HCT116 (cell line): ENCODE measurements at regions not wholly inside any gene's neighbourhood (a gene's known extent, or its start where the extent isn't known, plus 50 kb on each side); places are given as distances from the start of the nearest gene placed in this dataset.

Experiments used
- ATAC-seq: fragments of 200-7000 bp; cut with Tn5 transposase; 2 replicates; pipeline ENCODE4 v1.9.1; 2020; ENCODE audit warnings: mild to moderate bottlenecking, moderate library complexity
- BruUV-seq: library from RNA; stranded (reverse); fragments of 400-500 nt; replicated peaks from 2 replicates; lab custom pipeline; 2021; lab: Mats Ljungman, UMichigan
- CTCF ChIA-PET: fragments of 300-600 bp; sonication (Branson Sonifier 250); formaldehyde crosslinking; loops from one replicate; lab custom pipeline; 2021; ENCODE audit warnings: antibody characterized with exemption; lab: Charles Lee
- POLR2A ChIA-PET: fragments of 300-600, 350-600 bp; sonication (Branson Sonifier 250); formaldehyde crosslinking; loops from one replicate; lab custom pipeline; 2021; ENCODE audit warnings: antibody characterized with exemption; lab: Charles Lee
- RAD21 ChIA-PET, 2 experiments: fragments of 300-600 bp; sonication (Branson Sonifier 250); formaldehyde crosslinking; loops; one replicate each; lab custom pipeline; 2023; ENCODE audit warnings: low total read pairs in 2 of 2; ENCODE audit not compliant: uncharacterized antibody in 2 of 2, unreplicated experiment in 2 of 2, low non-redundant PET in 1 of 2; lab: Charles Lee
- DNase-seq: peaks from one replicate; pipeline ENCODE4 v3.0.0-alpha.2; 2010; ENCODE audit warnings: low read depth, low spot score
- H2AFZ ChIP-seq: fragments of 200-600 bp; shearing (Covaris generic), sonication (generic); 2 replicates; pipeline ENCODE4 v1.6.1; 2017; ENCODE audit warnings: low read depth, mixed run types, mixed read lengths, antibody characterized with exemption, low read length; ENCODE audit not compliant: poor library complexity, severe bottlenecking
- H3K27ac ChIP-seq: 2 replicates; pipeline ENCODE4 v1.5.1; 2012; ENCODE audit warnings: low read depth, low read length
- H3K27me3 ChIP-seq: fragments of 200-600 bp; sonication (generic); 2 replicates; pipeline ENCODE4 v1.6.1; 2016; ENCODE audit warnings: mixed run types, low read length, mixed read lengths; ENCODE audit not compliant: insufficient read depth
- H3K36me3 ChIP-seq, 2 experiments: fragments of 200-500 bp in 1 of 2; fragments of 200-600 bp in 1 of 2; sonication (Bioruptor generic) in 1 of 2; sonication (generic) in 1 of 2; 2 replicates each; pipeline versions ENCODE4 v1.5.1 to v1.6.1; 2014 to 2016; ENCODE audit warnings: low read length in 2 of 2, inconsistent platforms in 1 of 2, mixed read lengths in 1 of 2, mixed run types in 1 of 2; ENCODE audit not compliant: insufficient read depth in 2 of 2, control insufficient read depth in 1 of 2
- H3K4me1 ChIP-seq, 2 experiments: fragments of 200-600 bp in 1 of 2; sonication (generic) in 1 of 2; 2 replicates each; pipeline versions ENCODE4 v1.5.1 to v1.6.1; 2012 to 2017; ENCODE audit warnings: low read length in 2 of 2, inconsistent platforms in 1 of 2, mild to moderate bottlenecking in 1 of 2, mixed read lengths in 1 of 2, mixed run types in 1 of 2, moderate library complexity in 1 of 2; ENCODE audit not compliant: insufficient read depth in 2 of 2, control insufficient read depth in 1 of 2
- H3K4me2 ChIP-seq: fragments of 200-600 bp; sonication (generic); 2 replicates; pipeline ENCODE4 v1.6.1; 2017; ENCODE audit warnings: mixed run types, low read length, mixed read lengths
- H3K4me3 ChIP-seq, 2 experiments: fragments of 200-600 bp in 1 of 2; sonication (generic) in 1 of 2; replicated peaks in 1 of 2; 2 replicates each; pipeline ENCODE4 v1.5.1; 2011 to 2016; ENCODE audit warnings: low read length in 2 of 2, control low read depth in 1 of 2, low read depth in 1 of 2, mild to moderate bottlenecking in 1 of 2, mixed read lengths in 1 of 2, mixed run types in 1 of 2
- H3K79me2 ChIP-seq: fragments of 200-600 bp; sonication (generic); 2 replicates; pipeline ENCODE4 v1.6.1; 2017; ENCODE audit warnings: mild to moderate bottlenecking, mixed run types, low read length, moderate library complexity, mixed read lengths; ENCODE audit not compliant: insufficient read depth
- H3K9ac ChIP-seq: fragments of 200-600 bp; sonication (generic); 2 replicates; pipeline ENCODE4 v1.6.1; 2016; ENCODE audit warnings: low read length, mixed read lengths
- H3K9me2 ChIP-seq: fragments of 200-600 bp; sonication (generic), shearing (Covaris generic); 2 replicates; pipeline ENCODE4 v1.6.1; 2017; ENCODE audit warnings: mixed run types, mild to moderate bottlenecking, moderate library complexity; ENCODE audit not compliant: insufficient read depth
- H3K9me3 ChIP-seq, 2 experiments: fragments of 200-500 bp in 1 of 2; fragments of 200-600 bp in 1 of 2; sonication (Bioruptor generic) in 1 of 2; sonication (generic) in 1 of 2; 2 replicates each; pipeline ENCODE4 v1.6.1; 2014 to 2017; ENCODE audit warnings: low read length in 2 of 2, mixed read lengths in 2 of 2, inconsistent platforms in 1 of 2, low read depth in 1 of 2, mild to moderate bottlenecking in 1 of 2, mixed run types in 1 of 2, moderate library complexity in 1 of 2; ENCODE audit not compliant: control insufficient read depth in 1 of 2, insufficient read depth in 1 of 2
- H4K20me1 ChIP-seq: fragments of 200-600 bp; sonication (generic), shearing (Covaris generic); 2 replicates; pipeline ENCODE4 v1.6.1; 2017; ENCODE audit warnings: mixed run types, mild to moderate bottlenecking, moderate library complexity; ENCODE audit not compliant: insufficient read depth
- CBX3 ChIP-seq: IDR thresholded peaks from 2 replicates; pipeline ENCODE4 v1.6.1; 2012; ENCODE audit warnings: low read depth
- EGR1 ChIP-seq: IDR thresholded peaks from 2 replicates; pipeline ENCODE4 v1.6.1; 2012; ENCODE audit warnings: low read depth
- FOSL1 ChIP-seq: IDR thresholded peaks from 2 replicates; pipeline ENCODE4 v1.6.1; 2012; ENCODE audit warnings: low read depth
- SIN3A ChIP-seq: IDR thresholded peaks from 2 replicates; pipeline ENCODE4 v1.6.1; 2012; ENCODE audit warnings: low read depth
- SP1 ChIP-seq: IDR thresholded peaks from 2 replicates; pipeline ENCODE4 v1.6.1; 2012; ENCODE audit warnings: low read depth
- ZFX ChIP-seq: fragments of 450-650 bp; IDR thresholded peaks from 2 replicates; pipeline ENCODE4 v1.6.1; 2017
- ZNF274 ChIP-seq: fragments of 200-500 bp; sonication (Bioruptor generic); IDR thresholded peaks from 2 replicates; pipeline ENCODE4 v1.6.1; 2014; ENCODE audit warnings: mild to moderate bottlenecking, low read depth, low read length, inconsistent platforms
- intact Hi-C: fragments of 100-400 bp; cut with micrococcal nuclease; formaldehyde crosslinking; loops from 2 replicates; pipeline ENCODE4 v1.10.0; 2022
- TF ChIP-seq, protein P1 (sequence below): IDR thresholded peaks from 2 replicates; pipeline ENCODE4 v1.6.1; 2012
- TF ChIP-seq, protein P2 (sequence below): IDR thresholded peaks from 2 replicates; pipeline ENCODE4 v1.6.1; 2012; ENCODE audit warnings: low read depth

DNA sequence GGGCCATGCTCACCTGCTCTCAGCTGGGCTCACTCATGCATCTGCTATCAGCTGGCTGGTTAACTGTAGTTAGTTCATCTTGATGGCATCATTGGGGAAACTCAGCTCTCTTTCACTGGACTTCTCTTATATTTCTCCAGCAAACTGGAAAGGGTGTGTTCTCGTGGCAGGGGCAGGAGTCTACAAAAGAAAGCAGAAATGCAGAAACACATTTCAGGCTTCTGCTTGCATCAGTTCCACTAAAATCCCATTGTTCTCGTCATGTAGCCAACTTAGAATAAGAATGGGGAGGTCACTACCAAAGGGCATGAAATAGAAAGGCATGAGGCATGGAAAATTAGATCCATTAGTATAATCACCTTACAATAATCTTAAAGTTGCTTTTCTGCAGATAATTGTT lies 207.3 kb downstream of the NRIP1 start (continued):
- TF ChIP-seq, protein P1, sequence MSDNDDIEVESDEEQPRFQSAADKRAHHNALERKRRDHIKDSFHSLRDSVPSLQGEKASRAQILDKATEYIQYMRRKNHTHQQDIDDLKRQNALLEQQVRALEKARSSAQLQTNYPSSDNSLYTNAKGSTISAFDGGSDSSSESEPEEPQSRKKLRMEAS = no peak
- TF ChIP-seq ZFX = no peak

DNA sequence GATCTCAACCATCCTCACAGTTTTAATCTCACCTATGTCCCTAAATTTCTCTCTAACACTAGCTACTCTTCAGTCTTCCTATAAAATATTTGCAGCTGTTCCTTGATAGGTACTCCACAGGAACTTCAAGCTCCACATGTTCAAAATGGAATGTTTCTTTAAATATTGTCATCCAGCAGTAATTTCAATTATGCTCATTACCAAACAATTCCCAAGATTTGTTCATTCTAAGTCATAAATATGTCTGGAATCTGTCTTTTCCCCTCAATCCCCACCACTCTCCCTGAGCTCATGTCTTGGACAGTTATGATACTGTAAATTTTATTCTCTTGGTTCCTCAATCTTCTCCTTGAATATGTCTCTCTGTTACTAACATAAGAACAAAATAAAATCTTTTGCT lies 214.4 kb downstream of the NRIP1 start:
- H3K36me3 ChIP-seq = no peaks in the 10 kb centered on the region
- intact Hi-C loops = no loop called here
- H3K9me2 ChIP-seq = no peaks in the 10 kb centered on the region
- no peak overlapping the region for H3K9ac ChIP-seq
- no peaks in the 10 kb centered on the region for H3K27me3 ChIP-seq
- ChIA-PET CTCF (no interaction called here), RAD21 (no interaction called here), POLR2A (no interaction called here)
- peaks cover 0 to 13% of the 10 kb centered on the region in 2 experiments; a peak in 3 of 4 replicates for H3K9me3 ChIP-seq
- H3K4me2 ChIP-seq = no peak overlapping the region
- ATAC-seq (no peak), DNase-seq (no peak)
- H3K4me1 ChIP-seq = no peaks in the 10 kb centered on the region
- no peaks in the 10 kb centered on the region for H4K20me1 ChIP-seq
- no peak overlapping the region for H3K4me3 ChIP-seq
- no TSS peak for BruUV-seq
- H3K27ac ChIP-seq = no peak overlapping the region
- H2AFZ ChIP-seq = no peak overlapping the region
- no peaks in the 10 kb centered on the region for H3K79me2 ChIP-seq
- TF ChIP-seq EGR1 = no peak
- TF ChIP-seq SP1 = no peak
- TF ChIP-seq CBX3 = no peak
- TF ChIP-seq SIN3A = no peak
- TF ChIP-seq FOSL1 = no peak
- TF ChIP-seq ZFX = no peak
- TF ChIP-seq ZNF274 = no peak
- TF ChIP-seq, protein P2, sequence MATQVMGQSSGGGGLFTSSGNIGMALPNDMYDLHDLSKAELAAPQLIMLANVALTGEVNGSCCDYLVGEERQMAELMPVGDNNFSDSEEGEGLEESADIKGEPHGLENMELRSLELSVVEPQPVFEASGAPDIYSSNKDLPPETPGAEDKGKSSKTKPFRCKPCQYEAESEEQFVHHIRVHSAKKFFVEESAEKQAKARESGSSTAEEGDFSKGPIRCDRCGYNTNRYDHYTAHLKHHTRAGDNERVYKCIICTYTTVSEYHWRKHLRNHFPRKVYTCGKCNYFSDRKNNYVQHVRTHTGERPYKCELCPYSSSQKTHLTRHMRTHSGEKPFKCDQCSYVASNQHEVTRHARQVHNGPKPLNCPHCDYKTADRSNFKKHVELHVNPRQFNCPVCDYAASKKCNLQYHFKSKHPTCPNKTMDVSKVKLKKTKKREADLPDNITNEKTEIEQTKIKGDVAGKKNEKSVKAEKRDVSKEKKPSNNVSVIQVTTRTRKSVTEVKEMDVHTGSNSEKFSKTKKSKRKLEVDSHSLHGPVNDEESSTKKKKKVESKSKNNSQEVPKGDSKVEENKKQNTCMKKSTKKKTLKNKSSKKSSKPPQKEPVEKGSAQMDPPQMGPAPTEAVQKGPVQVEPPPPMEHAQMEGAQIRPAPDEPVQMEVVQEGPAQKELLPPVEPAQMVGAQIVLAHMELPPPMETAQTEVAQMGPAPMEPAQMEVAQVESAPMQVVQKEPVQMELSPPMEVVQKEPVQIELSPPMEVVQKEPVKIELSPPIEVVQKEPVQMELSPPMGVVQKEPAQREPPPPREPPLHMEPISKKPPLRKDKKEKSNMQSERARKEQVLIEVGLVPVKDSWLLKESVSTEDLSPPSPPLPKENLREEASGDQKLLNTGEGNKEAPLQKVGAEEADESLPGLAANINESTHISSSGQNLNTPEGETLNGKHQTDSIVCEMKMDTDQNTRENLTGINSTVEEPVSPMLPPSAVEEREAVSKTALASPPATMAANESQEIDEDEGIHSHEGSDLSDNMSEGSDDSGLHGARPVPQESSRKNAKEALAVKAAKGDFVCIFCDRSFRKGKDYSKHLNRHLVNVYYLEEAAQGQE = no peak
